GM19025 (cell line): ENCODE measurements at regions not wholly inside any gene's neighbourhood (a gene's known extent, or its start where the extent isn't known, plus 50 kb on each side); places are given as distances from the start of the nearest gene placed in this dataset.
"Not testable (repeated sequence)": the region's sequence is repeated elsewhere in the genome, so short reads cannot be mapped to it uniquely, and the experiment has no call there.

Experiments
- ATAC-seq: cut with Tn5 transposase; IDR thresholded peaks from one replicate; pipeline ENCODE4 v1.9.1; 2021; ENCODE audit warnings: mild to moderate bottlenecking, low read depth, moderate library complexity; ENCODE audit not compliant: unreplicated experiment

- ATAC-seq, result no peak
Measured at GRCh38 chr5:158233735-158234322, 374.9 kb upstream of the CLINT1 start.

- ATAC-seq, result not testable (repeated sequence)
Measured at GRCh38 chr5:158227314-158227713, 368.4 kb upstream of the CLINT1 start.

GRCh38 chr5:158226496-158226895, 367.6 kb upstream of the CLINT1 start:
- no peak for ATAC-seq

- ATAC-seq, result no peak
Measured at GRCh38 chr5:158224253-158224652, 365.3 kb upstream of the CLINT1 start.

- no peak for ATAC-seq
Measured at GRCh38 chr5:158223054-158223600, 364.2 kb upstream of the CLINT1 start.

GRCh38 chr5:158212917-158213316, 354.0 kb upstream of the CLINT1 start:
- no peak for ATAC-seq

GRCh38 chr5:158212237-158212636, 353.3 kb upstream of the CLINT1 start:
- ATAC-seq, result no peak

GRCh38 chr5:158209219-158209908, 350.4 kb upstream of the CLINT1 start:
- no peak for ATAC-seq

- ATAC-seq, result no peak
Measured at GRCh38 chr5:158207733-158208132, 348.8 kb upstream of the CLINT1 start.

- ATAC-seq, result no peak
Measured at GRCh38 chr5:158205992-158206391, 347.0 kb upstream of the CLINT1 start.

- ATAC-seq, result no peak
Measured at GRCh38 chr5:158203261-158203660, 344.3 kb upstream of the CLINT1 start.

- no peak for ATAC-seq
Measured at GRCh38 chr5:158202801-158203200, 343.9 kb upstream of the CLINT1 start.

GRCh38 chr5:158200619-158201018, 341.7 kb upstream of the CLINT1 start:
- ATAC-seq, result no peak

- ATAC-seq, result peak; percentile 91
Measured at GRCh38 chr5:158198636-158199035, 339.7 kb upstream of the CLINT1 start.

- ATAC-seq, result no peak
Measured at GRCh38 chr5:158195416-158196210, 336.7 kb upstream of the CLINT1 start.

- ATAC-seq, result no peak
Measured at GRCh38 chr5:158194561-158194976, 335.6 kb upstream of the CLINT1 start.

GRCh38 chr5:158193395-158193794, 334.4 kb upstream of the CLINT1 start:
- not testable (repeated sequence) for ATAC-seq

- ATAC-seq, result no peak
Measured at GRCh38 chr5:158180407-158180806, 321.5 kb upstream of the CLINT1 start.

GRCh38 chr5:158179271-158179670, 320.3 kb upstream of the CLINT1 start:
- no peak for ATAC-seq

GRCh38 chr5:158178535-158178934, 319.6 kb upstream of the CLINT1 start:
- no peak for ATAC-seq

- ATAC-seq, result no peak
Measured at GRCh38 chr5:158177146-158177545, 318.2 kb upstream of the CLINT1 start.
